NAMALWA (cell line): ENCODE measurements at regions not wholly inside any gene's neighbourhood (a gene's known extent, or its start where the extent isn't known, plus 50 kb on each side); places are given as distances from the start of the nearest gene placed in this dataset.

Source experiments
- DNase-seq: peaks from one replicate; pipeline ENCODE4 v3.0.0-alpha.2; 2015; ENCODE audit warnings: low spot score

GRCh38 chr16:65445313-65446260 is 323.7 kb upstream of the CDH11 start:
- no peak for DNase-seq

GRCh38 chr16:65441501-65441900 is 319.6 kb upstream of the CDH11 start:
- DNase-seq, result no peak

- no peak for DNase-seq
Measured at GRCh38 chr16:65429504-65430181, 307.8 kb upstream of the CDH11 start.

- no peak for DNase-seq
Measured at GRCh38 chr16:65426484-65426883, 304.6 kb upstream of the CDH11 start.

- no peak for DNase-seq
Measured at GRCh38 chr16:65422934-65423333, 301.1 kb upstream of the CDH11 start.

GRCh38 chr16:65421596-65421995 is 299.7 kb upstream of the CDH11 start:
- DNase-seq, result no peak

GRCh38 chr16:65418435-65418834 is 296.6 kb upstream of the CDH11 start:
- no peak for DNase-seq

GRCh38 chr16:65415460-65415859 is 293.6 kb upstream of the CDH11 start:
- no peak for DNase-seq

- no peak for DNase-seq
Measured at GRCh38 chr16:65414284-65414984, 292.6 kb upstream of the CDH11 start.

- DNase-seq, result no peak
Measured at GRCh38 chr16:65413861-65414260, 292.0 kb upstream of the CDH11 start.

- no peak for DNase-seq
Measured at GRCh38 chr16:65410801-65411200, 288.9 kb upstream of the CDH11 start.

GRCh38 chr16:65409510-65409909 is 287.6 kb upstream of the CDH11 start:
- DNase-seq, result no peak

GRCh38 chr16:65406933-65407332 is 285.1 kb upstream of the CDH11 start:
- DNase-seq, result no peak

GRCh38 chr16:65406116-65406515 is 284.3 kb upstream of the CDH11 start:
- no peak for DNase-seq

GRCh38 chr16:65394281-65394680 is 272.4 kb upstream of the CDH11 start:
- no peak for DNase-seq

- DNase-seq, result no peak
Measured at GRCh38 chr16:65392806-65393565, 271.1 kb upstream of the CDH11 start.

GRCh38 chr16:65388592-65388991 is 266.7 kb upstream of the CDH11 start:
- DNase-seq, result no peak

- no peak for DNase-seq
Measured at GRCh38 chr16:65386672-65387071, 264.8 kb upstream of the CDH11 start.

GRCh38 chr16:65384441-65384840 is 262.6 kb upstream of the CDH11 start:
- no peak for DNase-seq

- DNase-seq, result no peak
Measured at GRCh38 chr16:65377195-65377594, 255.3 kb upstream of the CDH11 start.

GRCh38 chr16:65376601-65377000 is 254.7 kb upstream of the CDH11 start:
- no peak for DNase-seq

- DNase-seq, result no peak
Measured at GRCh38 chr16:65375651-65376050, 253.8 kb upstream of the CDH11 start.
